OCI-LY1 (cell line): ENCODE measurements at regions not wholly inside any gene's neighbourhood (a gene's known extent, or its start where the extent isn't known, plus 50 kb on each side); places are given as distances from the start of the nearest gene placed in this dataset.

Experiments
- H2AFZ ChIP-seq: fragments of 200-600 bp; sonication (generic), shearing (Covaris generic); 2 replicates; pipeline ENCODE4 v1.6.0; 2014; ENCODE audit warnings: antibody characterized with exemption, mild to moderate bottlenecking, low read length
- H3F3A ChIP-seq: fragments of 200-600 bp; sonication (generic), shearing (Covaris generic); 2 replicates; pipeline ENCODE4 v1.6.0; 2014; ENCODE audit warnings: mild to moderate bottlenecking, antibody characterized with exemption, low read length, moderate library complexity; ENCODE audit not compliant: insufficient read depth
- H3K27ac ChIP-seq: fragments of 200-600 bp; sonication (generic); 2 replicates; pipeline ENCODE4 v1.5.1; 2014; ENCODE audit warnings: low read length, mixed run types, mild to moderate bottlenecking, low read depth; ENCODE audit not compliant: poor library complexity, severe bottlenecking
- H3K27me3 ChIP-seq: fragments of 200-600 bp; sonication (generic); 2 replicates; pipeline ENCODE4 v1.6.0; 2014; ENCODE audit warnings: antibody characterized with exemption, mild to moderate bottlenecking, low read length, moderate library complexity; ENCODE audit not compliant: insufficient read depth
- H3K36me3 ChIP-seq: fragments of 200-600 bp; sonication (generic); 2 replicates; pipeline ENCODE4 v1.6.1; 2014; ENCODE audit warnings: mild to moderate bottlenecking, antibody characterized with exemption, low read length, moderate library complexity, mixed read lengths; ENCODE audit not compliant: insufficient read depth
- H3K4me1 ChIP-seq: fragments of 200-600 bp; sonication (generic); 2 replicates; pipeline ENCODE4 v1.5.1; 2014; ENCODE audit warnings: mild to moderate bottlenecking, low read length, moderate library complexity; ENCODE audit not compliant: insufficient read depth, severe bottlenecking
- H3K4me2 ChIP-seq: fragments of 200-600 bp; sonication (generic), shearing (Covaris generic); 2 replicates; pipeline ENCODE4 v1.6.1; 2014; ENCODE audit warnings: low read length
- H3K4me3 ChIP-seq: fragments of 200-600 bp; sonication (generic); 2 replicates; pipeline ENCODE4 v1.5.1; 2014; ENCODE audit warnings: low read length, low read depth, mild to moderate bottlenecking, mixed read lengths; ENCODE audit not compliant: poor library complexity, severe bottlenecking
- H3K79me2 ChIP-seq: fragments of 200-600 bp; shearing (Covaris generic); 2 replicates; pipeline ENCODE4 v1.6.1; 2016; ENCODE audit warnings: mixed run types, low read length, mixed read lengths; ENCODE audit not compliant: insufficient read depth
- H3K9ac ChIP-seq: fragments of 200-600 bp; sonication (generic), shearing (Covaris generic); 2 replicates; pipeline ENCODE4 v1.6.1; 2014; ENCODE audit warnings: mild to moderate bottlenecking, low read length, mixed read lengths
- H3K9me2 ChIP-seq: fragments of 200-600 bp; sonication (generic), shearing (Covaris generic); 2 replicates; pipeline ENCODE4 v1.6.1; 2014; ENCODE audit warnings: low read depth, mild to moderate bottlenecking, low read length, mixed read lengths
- H3K9me3 ChIP-seq: fragments of 200-600 bp; shearing (Covaris generic); 2 replicates; pipeline ENCODE4 v1.6.1; 2014; ENCODE audit warnings: low read length, mixed read lengths
- H4K20me1 ChIP-seq: fragments of 200-600 bp; sonication (generic), shearing (Covaris generic); 2 replicates; pipeline ENCODE4 v1.6.0; 2016; ENCODE audit warnings: mild to moderate bottlenecking, low read length; ENCODE audit not compliant: insufficient read depth
- EZH2 ChIP-seq: fragments of 200-600 bp; sonication (generic), shearing (Covaris generic); IDR thresholded peaks from 2 replicates; pipeline ENCODE4 v1.8.0; 2017; ENCODE audit warnings: borderline replicate concordance, mixed run types, mild to moderate bottlenecking, antibody characterized with exemption, low read length, moderate library complexity, mixed read lengths
- TF ChIP-seq, protein P1 (sequence below): fragments of 200-600 bp; sonication (generic), shearing (Covaris generic); IDR thresholded peaks from 2 replicates; pipeline ENCODE4 v1.5.1; 2017; ENCODE audit warnings: mild to moderate bottlenecking, antibody characterized with exemption, low read length, moderate library complexity, mixed read lengths

GRCh38 chr21:32065654-32066053 is 192.8 kb downstream of the HUNK start:
- H3K4me2 ChIP-seq = no peak overlapping the region
- H3K9ac ChIP-seq = no peak overlapping the region
- H3K36me3 ChIP-seq = no peaks in the 10 kb centered on the region
- H3K9me3 ChIP-seq = no peaks in the 10 kb centered on the region
- H3F3A ChIP-seq = no peaks in the 10 kb centered on the region
- H3K4me3 ChIP-seq = no peak overlapping the region
- TF ChIP-seq, protein P1, sequence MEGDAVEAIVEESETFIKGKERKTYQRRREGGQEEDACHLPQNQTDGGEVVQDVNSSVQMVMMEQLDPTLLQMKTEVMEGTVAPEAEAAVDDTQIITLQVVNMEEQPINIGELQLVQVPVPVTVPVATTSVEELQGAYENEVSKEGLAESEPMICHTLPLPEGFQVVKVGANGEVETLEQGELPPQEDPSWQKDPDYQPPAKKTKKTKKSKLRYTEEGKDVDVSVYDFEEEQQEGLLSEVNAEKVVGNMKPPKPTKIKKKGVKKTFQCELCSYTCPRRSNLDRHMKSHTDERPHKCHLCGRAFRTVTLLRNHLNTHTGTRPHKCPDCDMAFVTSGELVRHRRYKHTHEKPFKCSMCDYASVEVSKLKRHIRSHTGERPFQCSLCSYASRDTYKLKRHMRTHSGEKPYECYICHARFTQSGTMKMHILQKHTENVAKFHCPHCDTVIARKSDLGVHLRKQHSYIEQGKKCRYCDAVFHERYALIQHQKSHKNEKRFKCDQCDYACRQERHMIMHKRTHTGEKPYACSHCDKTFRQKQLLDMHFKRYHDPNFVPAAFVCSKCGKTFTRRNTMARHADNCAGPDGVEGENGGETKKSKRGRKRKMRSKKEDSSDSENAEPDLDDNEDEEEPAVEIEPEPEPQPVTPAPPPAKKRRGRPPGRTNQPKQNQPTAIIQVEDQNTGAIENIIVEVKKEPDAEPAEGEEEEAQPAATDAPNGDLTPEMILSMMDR = no peak
- TF ChIP-seq EZH2 = no peak
- no peak overlapping the region for H2AFZ ChIP-seq
- no peak overlapping the region for H3K27ac ChIP-seq
- H3K4me1 ChIP-seq = no peaks in the 10 kb centered on the region
- no peaks in the 10 kb centered on the region for H3K79me2 ChIP-seq
- no peaks in the 10 kb centered on the region for H3K27me3 ChIP-seq
- no peaks in the 10 kb centered on the region for H3K9me2 ChIP-seq
- no peaks in the 10 kb centered on the region for H4K20me1 ChIP-seq

DNA sequence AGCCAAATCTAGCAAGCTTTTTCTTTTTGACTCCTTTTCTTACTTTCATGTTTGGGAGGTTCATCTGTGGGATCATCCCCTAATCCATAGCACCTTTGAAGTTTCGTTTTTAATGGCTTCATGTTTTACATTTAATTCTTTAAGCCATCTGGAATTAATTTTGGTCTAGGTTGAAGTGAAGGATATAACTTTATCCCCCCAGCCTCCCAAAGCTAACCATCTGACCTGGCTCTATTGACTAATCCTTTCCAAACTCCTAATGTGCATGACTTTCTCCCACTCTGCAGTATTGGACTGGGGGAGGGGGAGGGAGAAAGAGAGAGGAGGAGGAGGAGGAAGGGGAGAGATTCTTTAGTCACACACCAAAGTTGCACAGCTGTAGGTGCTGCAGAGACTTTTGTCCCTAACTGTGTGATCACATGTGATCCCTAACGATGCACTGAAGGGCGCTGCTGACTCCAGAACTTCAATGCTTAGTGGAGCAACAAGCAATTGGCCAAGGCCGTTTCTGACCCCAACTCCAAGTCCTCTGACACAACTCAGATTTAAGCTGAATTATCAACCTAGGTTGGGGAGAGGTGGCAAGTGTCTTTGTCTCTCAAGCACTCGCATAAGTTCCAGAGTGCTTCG is 191.6 kb downstream of the HUNK start:
- no peaks in the 10 kb centered on the region for H3F3A ChIP-seq
- H3K4me3 ChIP-seq = no peak overlapping the region
- H3K79me2 ChIP-seq = no peaks in the 10 kb centered on the region
- H3K27me3 ChIP-seq = 0 out of 2 replicates have a peak, but pooled peaks cover 4% of the 10 kb centered on the region
- H3K36me3 ChIP-seq = no peaks in the 10 kb centered on the region
- no peaks in the 10 kb centered on the region for H3K9me3 ChIP-seq
- no peaks in the 10 kb centered on the region for H3K4me1 ChIP-seq
- TF ChIP-seq EZH2 = no peak
- TF ChIP-seq, protein P1 = no peak
- no peaks in the 10 kb centered on the region for H3K9me2 ChIP-seq
- no peaks in the 10 kb centered on the region for H4K20me1 ChIP-seq
- H3K27ac ChIP-seq = no peak overlapping the region
- H2AFZ ChIP-seq = no peak overlapping the region
- no peak overlapping the region for H3K9ac ChIP-seq
- no peak overlapping the region for H3K4me2 ChIP-seq

- Histone ChIP-seq H3K4me3 (no peak overlapping the region), H3K4me2 (no peak overlapping the region), H2AFZ (no peak overlapping the region), H3K9ac (no peak overlapping the region), H3K27ac (no peak overlapping the region), H3K9me3 (no peaks in the 10 kb centered on the region), H3K9me2 (no peaks in the 10 kb centered on the region), H3K36me3 (no peaks in the 10 kb centered on the region), H3K4me1 (no peaks in the 10 kb centered on the region), H3K27me3 (0 out of 2 replicates have a peak, but pooled peaks cover 4% of the 10 kb centered on the region), H3K79me2 (no peaks in the 10 kb centered on the region), H3F3A (no peaks in the 10 kb centered on the region), H4K20me1 (no peaks in the 10 kb centered on the region)
- TF ChIP-seq, protein P1 = no peak
- TF ChIP-seq EZH2 = no peak
Measured at GRCh38 chr21:32062591-32063227, 189.9 kb downstream of the HUNK start.
